Activated CD4-positive, alpha-beta T cell treated with anti-CD3 and anti-CD28 coated beads for 1 hour (primary cell): ENCODE measurements at regions not wholly inside any gene's neighbourhood (a gene's known extent, or its start where the extent isn't known, plus 50 kb on each side); places are given as distances from the start of the nearest gene placed in this dataset.

Experiments used
- DNase-seq: peaks from one replicate; pipeline ENCODE4 v3.0.0-alpha.2; 2020

GRCh38 chr20:24798930-24799705 is 150.0 kb upstream of the CST7 start:
- no peak for DNase-seq

- no peak for DNase-seq
Observed at GRCh38 chr20:24799971-24800580, 149.0 kb upstream of the CST7 start.

- no peak for DNase-seq
Observed at GRCh38 chr20:24802286-24802820, 146.7 kb upstream of the CST7 start.

DNA sequence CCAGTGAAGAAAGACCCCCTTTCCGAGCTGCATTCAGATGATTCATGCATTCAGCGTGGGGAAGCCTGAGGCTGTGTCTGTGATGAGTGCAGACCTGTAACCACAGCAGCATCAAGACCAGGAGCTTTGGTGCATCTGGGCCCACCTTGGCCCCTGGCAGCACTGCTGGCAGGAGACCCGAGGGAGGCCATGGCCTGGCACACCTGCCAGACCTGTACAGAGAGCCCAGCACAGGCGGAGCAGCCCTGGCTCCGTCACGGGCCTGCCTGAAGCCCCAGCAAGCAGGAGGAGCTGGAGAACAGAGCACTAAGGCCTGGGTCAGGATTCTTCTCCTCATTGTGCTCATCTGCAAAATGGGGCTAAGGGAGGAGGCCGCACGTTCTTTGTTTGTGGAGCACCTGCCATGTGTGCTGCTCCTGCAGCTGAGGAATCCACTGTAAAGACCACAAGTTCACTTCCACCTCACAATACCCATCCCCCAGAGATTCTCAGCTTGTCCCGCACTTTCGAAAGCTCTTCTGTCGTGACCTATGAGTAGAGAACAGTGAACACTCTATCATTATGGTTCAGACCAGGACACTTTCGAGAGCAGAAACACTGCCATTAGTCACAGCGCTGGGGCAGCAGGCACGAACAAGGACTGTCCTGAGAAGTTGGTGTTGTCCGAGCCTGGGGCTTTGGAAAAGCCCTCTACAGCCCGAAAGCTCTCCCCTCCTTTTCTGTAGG is 144.4 kb upstream of the CST7 start:
- no peak for DNase-seq

GRCh38 chr20:24805456-24806238 is 143.4 kb upstream of the CST7 start:
- DNase-seq: no peak

DNA sequence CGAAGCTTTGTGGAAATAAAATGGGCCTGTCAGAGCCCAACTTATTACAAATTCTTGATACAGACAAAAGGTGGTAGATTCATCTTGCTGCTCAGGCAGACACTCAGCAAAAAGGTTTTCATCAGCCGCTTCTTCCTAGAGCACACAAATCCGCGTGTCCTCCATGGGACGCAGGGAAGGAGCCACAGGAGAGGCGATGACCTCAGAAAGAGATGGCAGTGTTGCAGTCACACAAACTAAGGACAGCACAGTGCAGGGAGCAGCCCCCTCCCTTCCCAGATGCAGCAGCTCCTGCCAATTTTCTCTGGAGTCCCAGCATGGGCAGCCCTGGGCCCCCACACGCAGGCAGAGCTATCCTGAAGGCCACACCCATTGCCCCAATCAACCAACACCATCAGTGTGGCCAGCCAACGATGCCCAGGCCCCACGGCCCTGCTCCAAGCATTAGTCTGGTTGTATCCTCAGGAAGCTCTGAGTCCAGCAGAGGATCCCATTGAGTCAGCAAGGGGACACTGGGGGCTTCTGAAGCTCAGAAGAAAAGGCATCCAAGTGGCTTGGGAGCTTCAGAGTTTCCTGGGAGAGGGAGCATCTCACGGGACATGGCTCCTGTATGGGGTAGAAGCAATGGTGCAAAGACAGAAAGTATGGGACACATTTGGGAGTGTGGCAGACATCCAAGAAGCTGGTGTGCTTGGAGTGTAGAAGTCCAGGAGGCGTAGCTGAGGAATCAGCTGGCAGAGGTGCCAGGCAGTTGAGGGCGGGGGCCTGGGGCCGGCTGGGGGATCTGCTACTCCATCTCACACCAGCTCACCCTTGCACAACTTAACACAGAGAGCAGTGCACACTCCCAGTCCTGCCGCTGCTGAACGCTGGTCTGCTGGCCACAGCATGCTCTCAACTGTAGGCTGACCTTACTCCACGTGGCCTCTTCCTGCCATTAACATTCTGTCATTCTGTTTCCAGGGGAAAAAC is 142.1 kb upstream of the CST7 start:
- no peak for DNase-seq

DNA sequence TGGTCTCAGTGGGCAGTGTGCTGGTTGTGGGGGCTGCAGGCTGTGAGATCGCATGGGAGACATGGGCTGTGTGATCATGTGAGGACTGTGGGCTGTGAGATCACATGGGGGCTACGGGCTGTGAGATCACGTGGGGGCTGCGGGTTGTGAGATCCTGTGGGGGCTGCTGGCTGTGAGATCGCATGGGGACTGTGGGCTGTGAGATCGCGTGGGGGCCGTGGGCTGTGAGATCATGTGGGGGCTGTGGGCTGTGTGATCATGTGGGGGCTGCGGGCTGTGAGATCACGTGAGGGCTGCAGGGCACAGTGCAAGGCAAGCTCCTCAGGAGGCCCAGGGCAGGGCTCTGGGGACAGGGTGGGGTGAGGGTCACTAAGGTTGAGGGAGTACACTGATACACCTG is 140.5 kb upstream of the CST7 start:
- DNase-seq: no peak

DNA sequence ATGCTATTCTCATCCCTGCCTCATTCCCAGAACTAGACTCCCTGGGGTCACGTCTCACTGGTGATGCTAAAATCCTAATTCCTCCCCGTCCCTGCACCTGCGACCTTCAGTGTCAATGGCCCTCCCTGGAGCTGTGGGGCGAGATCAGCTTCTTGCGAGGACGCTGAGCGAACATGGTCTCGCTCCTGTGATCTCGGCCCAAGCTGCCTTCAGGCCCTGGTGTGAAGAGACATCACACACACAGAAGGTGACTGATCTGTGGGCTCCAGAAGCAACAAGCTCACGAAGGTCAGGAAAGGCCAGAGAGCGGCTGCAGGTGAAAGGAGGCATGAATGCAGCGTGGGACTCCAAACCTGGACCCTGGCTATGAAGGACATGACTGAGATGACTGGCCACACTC is 139.5 kb upstream of the CST7 start:
- DNase-seq: no peak

- DNase-seq: no peak
Observed at GRCh38 chr20:24810676-24811407, 138.2 kb upstream of the CST7 start.

DNA sequence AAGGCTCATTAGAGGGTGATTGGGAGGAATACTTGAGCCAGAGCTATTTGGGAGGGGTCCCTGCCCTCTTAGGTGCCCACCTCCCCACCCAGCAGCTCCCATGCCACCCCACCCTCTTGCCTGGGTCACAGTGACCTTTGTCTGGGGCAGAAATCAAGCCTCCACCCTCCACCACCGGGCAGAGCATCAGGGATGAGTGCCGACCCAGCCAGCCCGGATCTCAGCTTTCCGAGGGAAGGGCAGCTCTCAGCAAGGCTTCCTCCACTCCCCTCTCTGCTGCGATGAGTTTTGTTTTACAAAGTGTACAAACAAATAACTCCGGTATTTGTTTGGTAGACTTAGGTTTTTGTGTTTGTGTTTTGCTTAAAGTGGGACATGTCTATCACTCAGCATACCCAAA is 136.7 kb upstream of the CST7 start:
- no peak for DNase-seq

DNA sequence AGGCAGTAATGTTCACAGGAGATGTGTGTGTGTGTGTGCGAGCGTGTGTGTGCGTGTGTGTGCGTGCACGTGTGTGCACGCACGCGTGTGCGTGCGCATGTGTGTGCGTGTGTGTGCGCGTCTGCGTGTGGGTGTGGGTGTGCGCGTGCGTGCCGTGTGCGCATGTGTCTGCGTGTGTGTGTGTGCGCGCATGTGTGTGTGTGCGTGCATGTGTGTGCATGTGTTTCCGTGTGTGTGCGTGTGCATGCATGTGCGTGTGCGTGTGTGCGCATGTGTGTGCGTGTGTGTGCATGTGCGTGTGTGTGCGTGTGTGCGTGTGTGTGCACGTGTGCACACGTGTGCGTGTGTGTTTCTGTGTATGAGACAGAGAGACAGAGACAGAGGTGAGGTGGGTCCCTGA is 136.0 kb upstream of the CST7 start:
- DNase-seq: no peak

- no peak for DNase-seq
Observed at GRCh38 chr20:24813496-24813895, 135.6 kb upstream of the CST7 start.

DNA sequence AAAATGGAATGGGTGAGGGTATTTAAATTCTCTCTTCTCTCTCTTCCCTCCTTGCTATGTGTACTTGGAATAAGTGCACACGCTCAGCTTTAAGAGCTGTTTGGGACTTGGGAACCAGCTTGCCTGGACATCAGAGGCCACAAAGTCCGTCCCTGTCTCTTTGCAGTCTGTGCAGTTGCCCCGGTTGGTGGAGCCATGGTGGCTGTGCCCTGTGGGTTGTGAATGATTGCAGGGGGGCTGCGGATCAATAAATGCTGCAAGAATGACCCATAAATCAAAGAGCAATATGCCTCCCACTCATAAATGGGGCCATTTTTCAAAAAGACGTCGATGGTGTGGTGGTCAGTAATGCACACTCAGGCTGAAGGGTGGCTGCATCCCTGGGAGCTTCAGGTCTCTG is 135.1 kb upstream of the CST7 start:
- no peak for DNase-seq

DNA sequence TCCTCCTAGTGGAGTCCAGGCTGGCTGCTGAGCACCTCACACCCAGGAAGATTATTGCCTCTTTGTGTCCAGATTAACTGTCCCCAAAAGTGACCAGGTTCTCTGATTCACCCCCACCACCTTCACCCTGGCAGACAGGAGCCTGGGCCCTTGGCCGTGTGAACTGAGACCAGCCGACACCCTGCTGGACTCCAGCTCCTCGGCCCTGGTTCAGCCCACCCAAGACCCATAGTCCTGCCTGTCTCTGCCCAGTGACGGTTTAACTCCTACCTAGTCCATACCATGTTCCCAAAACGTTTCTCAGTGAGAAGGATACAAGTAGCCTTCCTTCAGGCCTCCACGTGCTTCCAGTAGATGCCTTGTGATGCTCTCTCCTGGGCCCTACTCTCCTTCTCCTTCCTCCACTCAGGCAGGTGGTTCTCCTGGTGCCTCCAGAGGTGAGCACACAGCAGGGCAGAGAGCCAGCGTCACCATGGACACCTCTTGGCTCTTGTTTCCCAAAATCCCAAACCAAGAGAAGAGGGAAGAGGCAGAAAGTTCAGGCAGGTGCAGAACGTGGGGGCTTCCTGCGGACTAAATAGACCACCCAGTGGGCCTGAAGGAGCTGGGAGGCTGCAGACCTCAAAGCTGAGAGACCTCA is 134.4 kb upstream of the CST7 start:
- no peak for DNase-seq

DNA sequence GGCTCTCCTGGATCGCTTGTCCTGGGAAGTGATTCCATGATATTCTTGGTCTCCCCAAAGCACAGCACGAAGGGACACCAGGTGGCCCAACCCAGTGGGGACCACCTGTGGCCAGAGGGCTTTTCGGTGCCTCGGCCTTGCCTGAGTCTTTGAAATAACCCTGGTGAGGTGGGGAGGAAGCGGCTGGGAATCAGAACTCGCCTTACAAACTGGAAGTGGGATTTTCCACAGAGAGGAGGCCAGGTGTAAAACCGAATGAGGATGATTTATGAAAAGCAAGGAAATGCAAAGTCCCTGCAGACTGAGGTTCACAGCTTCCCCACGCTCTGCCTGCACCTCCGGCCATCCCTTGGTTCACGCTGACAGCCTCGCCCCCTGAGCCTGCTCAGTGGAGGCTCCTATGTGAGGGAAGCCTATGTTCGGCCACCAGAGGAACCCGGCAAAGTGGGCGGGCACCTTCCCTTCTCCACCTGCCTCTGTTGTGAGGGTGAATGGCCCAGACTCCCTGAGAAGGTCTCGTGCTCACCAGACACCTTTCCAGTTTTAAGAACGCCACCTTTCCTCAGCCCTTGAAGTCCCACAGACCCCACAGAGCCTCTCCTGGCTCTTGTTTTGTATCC is 133.8 kb upstream of the CST7 start:
- no peak for DNase-seq

GRCh38 chr20:24815931-24816330 is 133.1 kb upstream of the CST7 start:
- DNase-seq: no peak

GRCh38 chr20:24816431-24816830 is 132.6 kb upstream of the CST7 start:
- no peak for DNase-seq

GRCh38 chr20:24816907-24817306 is 132.2 kb upstream of the CST7 start:
- no peak for DNase-seq

DNA sequence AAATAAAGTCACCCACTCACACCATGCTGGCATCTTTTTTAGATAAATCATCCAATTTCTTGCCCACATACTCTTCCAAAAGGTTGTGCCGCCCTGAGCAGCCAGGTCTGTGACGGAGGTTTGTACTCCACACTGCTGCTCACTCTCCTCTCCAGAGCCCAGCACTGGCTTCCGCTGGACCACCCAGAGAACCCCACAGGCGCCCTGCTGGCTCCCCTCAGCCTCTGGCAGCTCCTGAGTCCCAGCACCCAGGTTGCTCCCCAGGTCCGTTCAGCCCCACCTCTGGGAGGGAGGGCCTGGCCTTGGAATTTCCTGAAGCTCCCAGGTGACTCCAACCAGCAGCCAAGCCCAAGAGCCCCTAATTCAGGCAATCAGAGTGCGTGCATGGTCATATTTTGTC is 131.7 kb upstream of the CST7 start:
- DNase-seq: no peak

DNA sequence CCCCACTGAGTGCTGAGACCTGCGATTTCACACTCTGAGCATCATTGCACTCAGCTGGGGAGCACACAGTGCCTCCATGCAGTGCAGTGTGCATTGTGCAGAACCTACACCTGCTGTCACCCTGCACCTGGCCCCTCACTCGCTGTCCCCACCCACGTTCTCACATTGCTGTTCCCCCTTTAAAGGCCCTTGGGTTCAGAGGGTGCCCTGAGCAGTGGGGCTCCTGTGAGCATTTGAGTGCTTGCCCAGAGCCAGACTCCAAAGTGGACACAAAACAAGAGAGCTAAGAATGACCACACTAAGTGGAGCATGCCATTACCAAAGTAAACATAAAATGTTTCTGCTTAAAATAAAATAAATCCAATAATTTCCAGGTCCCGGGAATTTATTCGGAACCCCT is 131.0 kb upstream of the CST7 start:
- no peak for DNase-seq
